SK-N-SH treated with all-trans-retinoic acid at 6 μM for 48 hours (cell line): ENCODE measurements at regions not wholly inside any gene's neighbourhood (a gene's known extent, or its start where the extent isn't known, plus 50 kb on each side); places are given as distances from the start of the nearest gene placed in this dataset.

Experiments used
- ATAC-seq: fragments of 200-7000 bp; cut with Tn5 transposase; 3 replicates; pipeline ENCODE4 v1.9.1; 2020; ENCODE audit warnings: mild to moderate bottlenecking, moderate library complexity
- ARNTL ChIP-seq: fragments of 450-650 bp; formaldehyde crosslinking; IDR thresholded peaks from 2 replicates; pipeline ENCODE4 v1.5.0; 2020; ENCODE audit warnings: low read depth, mild to moderate bottlenecking, moderate library complexity, borderline replicate concordance
- BACH2 ChIP-seq: fragments of 250-450 bp; sonication (Bioruptor Pico); IDR thresholded peaks from 2 replicates; pipeline ENCODE4 v1.9.0; 2021; ENCODE audit warnings: mild to moderate bottlenecking, borderline replicate concordance
- CREB5 ChIP-seq: fragments of 250-450 bp; sonication (Bioruptor Pico); IDR thresholded peaks from 2 replicates; pipeline ENCODE4 v1.5.1; 2020; ENCODE audit warnings: low read depth, mild to moderate bottlenecking, moderate library complexity
- CSDC2 ChIP-seq: fragments of 250-450 bp; sonication (Bioruptor Pico); IDR thresholded peaks from 2 replicates; pipeline ENCODE4 v1.5.0; 2020; ENCODE audit warnings: mild to moderate bottlenecking, moderate library complexity
- CSRNP3 ChIP-seq: fragments of 250-450 bp; sonication (Bioruptor Pico); IDR thresholded peaks from 2 replicates; pipeline ENCODE4 v1.5.1; 2021; ENCODE audit warnings: mild to moderate bottlenecking, moderate library complexity
- GLIS3 ChIP-seq: fragments of 250-450 bp; sonication (Bioruptor Pico); IDR thresholded peaks from 2 replicates; pipeline ENCODE4 v1.5.0; 2020; ENCODE audit warnings: mild to moderate bottlenecking, moderate library complexity
- ISL1 ChIP-seq: fragments of 250-450 bp; sonication (Bioruptor Pico); IDR thresholded peaks from 2 replicates; pipeline ENCODE4 v2.1.2; 2022; ENCODE audit warnings: mild to moderate bottlenecking, moderate library complexity
- OSR1 ChIP-seq: fragments of 250-450 bp; sonication (Bioruptor Pico); IDR thresholded peaks from 2 replicates; pipeline ENCODE4 v1.8.0; 2022; ENCODE audit warnings: moderate library complexity, mild to moderate bottlenecking, inconsistent platforms
- PATZ1 ChIP-seq: fragments of 250-450 bp; sonication (Bioruptor Pico); IDR thresholded peaks from 2 replicates; pipeline ENCODE4 v1.8.0; 2020; ENCODE audit warnings: mild to moderate bottlenecking, moderate library complexity, borderline replicate concordance
- POU6F1 ChIP-seq: fragments of 250-450 bp; sonication (Bioruptor Pico); IDR thresholded peaks from 2 replicates; pipeline ENCODE4 v1.8.0; 2021; ENCODE audit warnings: low read depth, mild to moderate bottlenecking, moderate library complexity, borderline replicate concordance
- PPARA ChIP-seq: fragments of 250-450 bp; sonication (Bioruptor Pico); IDR thresholded peaks from 2 replicates; pipeline ENCODE4 v1.5.0; 2020; ENCODE audit warnings: mild to moderate bottlenecking, borderline replicate concordance
- RARB ChIP-seq: fragments of 250-450 bp; sonication (Bioruptor Pico); IDR thresholded peaks from 2 replicates; pipeline ENCODE4 v1.8.0; 2021; ENCODE audit warnings: mild to moderate bottlenecking, moderate library complexity
- SNAI2 ChIP-seq: fragments of 250-450 bp; sonication (Bioruptor Pico); IDR thresholded peaks from 2 replicates; pipeline ENCODE4 v1.5.0; 2020; ENCODE audit warnings: mild to moderate bottlenecking, moderate library complexity
- TCF4 ChIP-seq: fragments of 250-450 bp; sonication (Bioruptor Pico); IDR thresholded peaks from 2 replicates; pipeline ENCODE4 v1.8.0; 2021; ENCODE audit warnings: mild to moderate bottlenecking, moderate library complexity, borderline replicate concordance
- TOX ChIP-seq: fragments of 250-450 bp; sonication (Bioruptor Pico); IDR thresholded peaks from 2 replicates; pipeline ENCODE4 v1.8.0; 2021; ENCODE audit warnings: mild to moderate bottlenecking, moderate library complexity, borderline replicate concordance
- TSHZ2 ChIP-seq: fragments of 250-450 bp; sonication (Bioruptor Pico); IDR thresholded peaks from 2 replicates; pipeline ENCODE4 v1.5.0; 2020; ENCODE audit warnings: mild to moderate bottlenecking, moderate library complexity
- ZC3H10 ChIP-seq: fragments of 250-450 bp; sonication (Bioruptor Pico); IDR thresholded peaks from 2 replicates; pipeline ENCODE4 v1.5.1; 2021; ENCODE audit warnings: mild to moderate bottlenecking, moderate library complexity
- ZFP3 ChIP-seq: fragments of 250-450 bp; sonication (Bioruptor Pico); IDR thresholded peaks from 2 replicates; pipeline ENCODE4 v1.5.0; 2020; ENCODE audit warnings: mild to moderate bottlenecking, moderate library complexity
- ZFP30 ChIP-seq: fragments of 450-650 bp; formaldehyde crosslinking; IDR thresholded peaks from 2 replicates; pipeline ENCODE4 v1.5.0; 2022; ENCODE audit warnings: mild to moderate bottlenecking, moderate library complexity
- ZNF565 ChIP-seq: fragments of 450-650 bp; formaldehyde crosslinking; conservative IDR thresholded peaks from 2 replicates; pipeline ENCODE4 v1.5.0; 2020; ENCODE audit warnings: low read depth, mild to moderate bottlenecking, moderate library complexity
- ZNF70 ChIP-seq: fragments of 450-650 bp; formaldehyde crosslinking; IDR thresholded peaks from 2 replicates; pipeline ENCODE4 v1.5.0; 2020; ENCODE audit warnings: mild to moderate bottlenecking, moderate library complexity
- ZNF8 ChIP-seq: fragments of 450-650 bp; formaldehyde crosslinking; IDR thresholded peaks from 2 replicates; pipeline ENCODE4 v1.5.0; 2020; ENCODE audit warnings: mild to moderate bottlenecking, moderate library complexity

GRCh38 chr12:82223426-82223825 is 134.8 kb downstream of the CCDC59 start:
- ATAC-seq: no peak
- TF ChIP-seq ZNF8 (CRISPR knock-in tag) (no peak), CREB5 (CRISPR knock-in tag) (no peak), ZFP30 (CRISPR knock-in tag) (no peak), TCF4 (no peak), ZFP3 (no peak), PPARA (CRISPR knock-in tag) (no peak), ISL1 (no peak), ARNTL (CRISPR knock-in tag) (no peak)

- ATAC-seq: no peak
- no peak for TF ChIP-seq ZNF565
- no peak for TF ChIP-seq CREB5 (CRISPR knock-in tag)
- TF ChIP-seq ZNF8 (CRISPR knock-in tag): no peak
- TF ChIP-seq GLIS3: no peak
- TF ChIP-seq BACH2 (CRISPR knock-in tag): no peak
- TF ChIP-seq ZFP3: no peak
- TF ChIP-seq OSR1 (CRISPR knock-in tag): no peak
- TF ChIP-seq ZC3H10: no peak
- no peak for TF ChIP-seq ZFP30 (CRISPR knock-in tag)
- no peak for TF ChIP-seq TSHZ2 (CRISPR knock-in tag)
- no peak for TF ChIP-seq PATZ1 (CRISPR knock-in tag)
- TF ChIP-seq, all 23 proteins: peak for 0
Observed at GRCh38 chr12:82216475-82216874, 141.7 kb downstream of the CCDC59 start.

- ATAC-seq: no peak
- TF ChIP-seq ZNF8 (CRISPR knock-in tag) (no peak), TCF4 (no peak), CSDC2 (CRISPR knock-in tag) (no peak), PPARA (CRISPR knock-in tag) (no peak), ZNF70 (CRISPR knock-in tag) (no peak), PATZ1 (CRISPR knock-in tag) (no peak), SNAI2 (CRISPR knock-in tag) (no peak), GLIS3 (no peak), TOX (CRISPR knock-in tag) (no peak), ZFP30 (CRISPR knock-in tag) (no peak), ZFP3 (no peak), ARNTL (CRISPR knock-in tag) (no peak), CREB5 (CRISPR knock-in tag) (no peak), CSRNP3 (CRISPR knock-in tag) (no peak), RARB (CRISPR knock-in tag) (no peak), BACH2 (CRISPR knock-in tag) (no peak), POU6F1 (CRISPR knock-in tag) (no peak)
Observed at GRCh38 chr12:82213761-82214160, 144.4 kb downstream of the CCDC59 start.
